ENCODE measurements at regions not wholly inside any gene's neighbourhood (a gene's known extent, or its start where the extent isn't known, plus 50 kb on each side); places are given as distances from the start of the nearest gene placed in this dataset.
A peak's percentile ranks its signal among the peaks of the same experiment; 100 is the strongest.
"Not testable (repeated sequence)": the region's sequence is repeated elsewhere in the genome, so short reads cannot be mapped to it uniquely, and the experiment has no call there.

GRCh38 chr7:145718129-145718528, 398.5 kb upstream of the CNTNAP2 start:
- no peak for TF ChIP-seq CTCF (IDR thresholded peaks at IDR 0.05; ENCODE audit: low read depth, low read length, missing control alignments)
- in situ Hi-C loops (cut with HindIII; ENCODE audit: low sequenced_read_pairs): no loop called here
- DNase-seq (ENCODE audit: low read depth): no peak
- no peak overlapping the region for H3K4me3 ChIP-seq (ENCODE audit: low read depth, low read length)

DNA sequence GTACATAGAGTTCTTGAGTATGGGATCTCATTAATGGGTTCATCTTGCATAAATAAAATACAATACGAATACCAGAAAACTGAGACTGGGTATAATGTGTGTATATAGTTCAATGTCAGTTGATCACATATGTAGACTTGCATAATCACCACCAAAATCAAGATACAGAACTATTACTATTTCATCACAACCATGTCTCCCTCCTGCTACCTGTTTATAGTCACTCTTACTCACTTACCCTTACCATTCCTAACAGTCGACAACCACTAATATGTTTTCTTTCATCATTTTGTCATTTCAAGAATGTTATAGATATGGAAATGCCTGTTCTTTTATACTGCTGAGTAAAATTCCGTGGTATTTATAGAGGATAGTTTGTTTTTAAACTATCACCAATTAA, 416.1 kb upstream of the CNTNAP2 start:
- in situ Hi-C loops (cut with HindIII; ENCODE audit: low sequenced_read_pairs): no loop called here
- TF ChIP-seq CTCF (IDR thresholded peaks at IDR 0.05; ENCODE audit: low read depth, low read length, missing control alignments): no peak

GRCh38 chr7:145698526-145699262, 417.9 kb upstream of the CNTNAP2 start:
- no peak overlapping the region for H3K4me3 ChIP-seq (ENCODE audit: low read depth, low read length)
- DNase-seq (ENCODE audit: low read depth): peak; percentile 2
- no peak for TF ChIP-seq CTCF (IDR thresholded peaks at IDR 0.05; ENCODE audit: low read depth, low read length, missing control alignments)
- in situ Hi-C loops (cut with HindIII; ENCODE audit: low sequenced_read_pairs): no loop called here

More for the DNA sequence above, 416.1 kb upstream of the CNTNAP2 start:
- DNase-seq (ENCODE audit: low read depth): no peak
- H3K4me3 ChIP-seq (ENCODE audit: low read depth, low read length): no peak overlapping the region

GRCh38 chr7:145697412-145698107, 419.0 kb upstream of the CNTNAP2 start:
- in situ Hi-C loops (cut with HindIII; ENCODE audit: low sequenced_read_pairs); H3K4me3 ChIP-seq (ENCODE audit: low read depth, low read length); DNase-seq (ENCODE audit: low read depth): not testable (repeated sequence)

GRCh38 chr7:145696071-145696470, 420.5 kb upstream of the CNTNAP2 start:
- no peak overlapping the region for H3K4me3 ChIP-seq (ENCODE audit: low read depth, low read length)
- in situ Hi-C loops (cut with HindIII; ENCODE audit: low sequenced_read_pairs): no loop called here
- DNase-seq (ENCODE audit: low read depth): peak; percentile 9
- no peak for TF ChIP-seq CTCF (IDR thresholded peaks at IDR 0.05; ENCODE audit: low read depth, low read length, missing control alignments)

DNA sequence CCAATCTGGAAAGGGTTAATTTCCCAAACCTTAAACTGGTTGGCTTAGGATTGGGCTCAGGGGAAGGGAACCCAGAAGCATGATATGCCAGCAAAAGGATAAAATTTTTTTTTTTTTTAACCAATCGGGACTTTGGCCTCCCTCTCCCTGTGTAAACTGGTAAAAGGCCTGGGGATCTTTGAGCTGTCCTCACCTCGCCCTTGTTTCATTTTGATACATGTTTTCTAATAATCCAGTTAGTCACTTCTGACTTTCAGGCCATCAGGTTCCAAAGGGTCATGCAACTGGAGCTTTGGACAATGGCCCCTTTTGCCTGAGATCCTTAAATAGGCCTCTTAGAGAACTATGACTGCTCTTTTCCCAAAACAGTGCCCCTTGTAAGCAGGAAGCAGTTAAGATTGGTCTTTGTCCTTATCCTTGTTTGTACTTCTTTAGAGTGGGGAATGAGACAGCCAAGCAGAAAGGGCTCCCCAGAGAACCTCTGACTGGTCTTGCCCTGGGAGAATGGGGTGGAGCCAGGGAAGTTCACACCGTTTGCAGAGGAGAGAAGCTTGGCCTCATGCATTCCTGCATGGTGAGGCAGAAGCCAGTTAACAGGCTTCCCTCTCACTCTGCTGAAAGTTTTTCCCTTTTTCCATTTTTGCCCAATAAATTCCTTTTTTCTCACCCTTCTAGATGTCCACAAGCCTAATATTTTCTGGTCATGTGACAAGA, 424.2 kb upstream of the CNTNAP2 start:
- no peak overlapping the region for H3K4me3 ChIP-seq (ENCODE audit: low read depth, low read length)
- no peak for DNase-seq (ENCODE audit: low read depth)
- TF ChIP-seq CTCF (IDR thresholded peaks at IDR 0.05; ENCODE audit: low read depth, low read length, missing control alignments): no peak
- in situ Hi-C loops (cut with HindIII; ENCODE audit: low sequenced_read_pairs): no loop called here

Measured in astrocyte of the cerebellum (primary cell).